Dedifferentiated amniotic fluid mesenchymal stem cell (primary cell): ENCODE measurements at regions not wholly inside any gene's neighbourhood (a gene's known extent, or its start where the extent isn't known, plus 50 kb on each side); places are given as distances from the start of the nearest gene placed in this dataset.

Experiments
- DNase-seq: peaks from one replicate; pipeline ENCODE4 v3.0.0-alpha.2; 2016; ENCODE audit errors: extremely low spot score

- DNase-seq: no peak
Measured at GRCh38 chr6:152905551-152906299, 77.1 kb downstream of the FBXO5 start.

GRCh38 chr6:152909241-152909640 lies 73.6 kb downstream of the FBXO5 start:
- DNase-seq: no peak

DNA sequence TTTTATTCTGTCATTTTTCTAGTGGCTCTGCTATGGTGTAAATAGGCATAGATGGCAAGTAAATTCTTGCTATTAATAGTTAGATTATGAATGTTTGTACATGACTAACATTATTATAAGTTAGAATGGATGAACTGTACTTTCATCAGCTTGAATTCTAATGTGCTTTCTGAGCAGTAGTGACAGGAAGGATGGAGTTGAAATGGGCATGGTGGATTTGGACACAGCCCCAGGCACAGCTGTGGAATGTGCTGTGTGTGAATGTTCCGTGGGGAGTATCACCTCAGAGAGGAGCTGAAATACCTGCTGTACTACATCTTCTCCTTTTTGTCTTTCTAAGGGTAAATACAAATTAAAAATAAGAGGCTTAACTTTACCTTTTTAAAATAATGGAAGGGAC lies 66.8 kb downstream of the FBXO5 start:
- DNase-seq: no peak

DNA sequence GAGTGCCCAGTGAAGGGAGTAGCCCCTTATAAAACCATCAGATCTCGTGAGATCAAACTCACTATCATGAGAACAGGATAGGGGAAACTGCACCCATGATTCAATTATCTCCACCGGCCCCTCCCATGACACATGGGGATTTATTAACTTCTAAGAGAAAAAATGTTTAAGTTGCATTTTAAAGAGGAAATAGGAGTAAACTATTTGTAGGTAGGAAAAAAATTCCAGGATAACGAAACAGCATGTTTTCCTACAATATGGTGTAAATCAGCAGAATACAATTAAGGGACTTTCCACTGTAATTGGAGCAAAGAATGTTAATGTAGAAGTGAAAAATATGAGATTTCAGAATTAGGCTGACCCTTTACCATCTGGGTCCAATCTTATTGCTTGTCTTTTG lies 63.9 kb downstream of the FBXO5 start:
- no peak for DNase-seq

- no peak for DNase-seq
Measured at GRCh38 chr6:152920016-152920415, 62.8 kb downstream of the FBXO5 start.
